ENCODE measurements at regions not wholly inside any gene's neighbourhood (a gene's known extent, or its start where the extent isn't known, plus 50 kb on each side); places are given as distances from the start of the nearest gene placed in this dataset.
A peak's percentile ranks its signal among the peaks of the same experiment; 100 is the strongest.

GRCh38 chr7:27459731-27460053 lies 203.0 kb downstream of the HIBADH start:
- no peak for DNase-seq (ENCODE audit: low read depth)

- DNase-seq (ENCODE audit: low read depth) = peak; percentile 18
Measured at GRCh38 chr7:27462575-27463270, 200.0 kb downstream of the HIBADH start.

- no peak for DNase-seq (ENCODE audit: low read depth)
Measured at GRCh38 chr7:27464970-27465369, 197.7 kb downstream of the HIBADH start.

- DNase-seq (ENCODE audit: low read depth) = no peak
Measured at GRCh38 chr7:27466703-27467102, 196.0 kb downstream of the HIBADH start.

GRCh38 chr7:27472043-27472442 lies 190.6 kb downstream of the HIBADH start:
- no peak for DNase-seq (ENCODE audit: low read depth)

All from iris pigment epithelial cell (primary cell).